ENCODE measurements at regions not wholly inside any gene's neighbourhood (a gene's known extent, or its start where the extent isn't known, plus 50 kb on each side); places are given as distances from the start of the nearest gene placed in this dataset.

GRCh38 chr15:46121441-46121840, 486.6 kb downstream of the SQOR start:
- H3K4me3 ChIP-seq (ENCODE audit: low read depth, low read length): no peak overlapping the region
- no peak for TF ChIP-seq CTCF (IDR thresholded peaks at IDR 0.05; ENCODE audit: insufficient read depth, low read depth, low read length, missing control alignments)
- no peak for DNase-seq (ENCODE audit: low read depth)

GRCh38 chr15:46126581-46126980, 491.8 kb downstream of the SQOR start:
- no peak for TF ChIP-seq CTCF (IDR thresholded peaks at IDR 0.05; ENCODE audit: insufficient read depth, low read depth, low read length, missing control alignments)
- no peak overlapping the region for H3K4me3 ChIP-seq (ENCODE audit: low read depth, low read length)
- DNase-seq (ENCODE audit: low read depth): no peak

- no peak for TF ChIP-seq CTCF (IDR thresholded peaks at IDR 0.05; ENCODE audit: insufficient read depth, low read depth, low read length, missing control alignments)
- DNase-seq (ENCODE audit: low read depth): no peak
- no peak overlapping the region for H3K4me3 ChIP-seq (ENCODE audit: low read depth, low read length)
Measured at GRCh38 chr15:46127361-46127874, 492.6 kb downstream of the SQOR start.

DNA sequence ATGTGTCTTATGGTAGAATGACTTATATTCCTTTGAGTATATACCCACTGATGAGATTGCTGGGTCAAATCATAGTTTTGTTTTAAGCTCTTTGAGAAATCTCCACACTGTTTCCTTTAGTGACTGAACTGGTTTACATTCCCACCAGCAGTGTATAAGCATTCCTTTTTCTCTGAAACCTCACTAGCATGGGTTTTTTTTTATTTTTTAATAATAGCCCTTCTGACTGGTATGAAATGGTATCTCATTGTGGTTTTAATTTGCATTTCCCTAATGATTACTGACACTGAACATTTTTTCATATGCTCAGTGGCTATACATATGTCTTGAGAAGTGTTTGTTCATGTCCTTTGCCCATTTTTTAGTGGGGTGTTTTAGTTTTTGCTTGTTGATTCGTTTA, 494.3 kb downstream of the SQOR start:
- DNase-seq (ENCODE audit: low read depth): no peak
- TF ChIP-seq CTCF (IDR thresholded peaks at IDR 0.05; ENCODE audit: insufficient read depth, low read depth, low read length, missing control alignments): no peak
- no peak overlapping the region for H3K4me3 ChIP-seq (ENCODE audit: low read depth, low read length)

GRCh38 chr15:46131876-46132275, 497.0 kb downstream of the SQOR start:
- DNase-seq (ENCODE audit: low read depth): no peak
- no peak overlapping the region for H3K4me3 ChIP-seq (ENCODE audit: low read depth, low read length)
- no peak for TF ChIP-seq CTCF (IDR thresholded peaks at IDR 0.05; ENCODE audit: insufficient read depth, low read depth, low read length, missing control alignments)

- no peak overlapping the region for H3K4me3 ChIP-seq (ENCODE audit: low read depth, low read length)
- no peak for DNase-seq (ENCODE audit: low read depth)
- TF ChIP-seq CTCF (IDR thresholded peaks at IDR 0.05; ENCODE audit: insufficient read depth, low read depth, low read length, missing control alignments): no peak
Measured at GRCh38 chr15:46137443-46137842, 502.6 kb downstream of the SQOR start.

GRCh38 chr15:46146002-46146401, 511.2 kb downstream of the SQOR start:
- no peak overlapping the region for H3K4me3 ChIP-seq (ENCODE audit: low read depth, low read length)
- TF ChIP-seq CTCF (IDR thresholded peaks at IDR 0.05; ENCODE audit: insufficient read depth, low read depth, low read length, missing control alignments): no peak
- DNase-seq (ENCODE audit: low read depth): no peak
